NCI-H1694 treated with DMSO at 0.1 percent for 48 hours (cell line): ENCODE measurements at regions not wholly inside any gene's neighbourhood (a gene's known extent, or its start where the extent isn't known, plus 50 kb on each side); places are given as distances from the start of the nearest gene placed in this dataset.
A peak's percentile ranks its signal among the peaks of the same experiment; 100 is the strongest.

ENCODE experiments used
- DNase-seq: peaks from one replicate; lab custom pipeline; 2025; lab: John Stamatoyannopoulos, UW

- DNase-seq = peak; percentile 61
Observed at GRCh38 chr5:121199216-121199999, 652.3 kb upstream of the FTMT start.

GRCh38 chr5:121218086-121218485 lies 633.6 kb upstream of the FTMT start:
- DNase-seq = no peak

GRCh38 chr5:121221483-121221882 lies 630.2 kb upstream of the FTMT start:
- no peak for DNase-seq

GRCh38 chr5:121226765-121227164 lies 624.9 kb upstream of the FTMT start:
- DNase-seq = no peak

GRCh38 chr5:121239951-121240350 lies 611.7 kb upstream of the FTMT start:
- DNase-seq = no peak

GRCh38 chr5:121246971-121247370 lies 604.7 kb upstream of the FTMT start:
- DNase-seq = no peak

- DNase-seq = no peak
Observed at GRCh38 chr5:121251954-121252353, 599.7 kb upstream of the FTMT start.

- no peak for DNase-seq
Observed at GRCh38 chr5:121257621-121258020, 594.1 kb upstream of the FTMT start.

- no peak for DNase-seq
Observed at GRCh38 chr5:121263456-121263855, 588.2 kb upstream of the FTMT start.

GRCh38 chr5:121264605-121265004 lies 587.1 kb upstream of the FTMT start:
- no peak for DNase-seq

GRCh38 chr5:121271546-121271945 lies 580.1 kb upstream of the FTMT start:
- DNase-seq = no peak

GRCh38 chr5:121273833-121274433 lies 577.7 kb upstream of the FTMT start:
- DNase-seq = no peak

GRCh38 chr5:121279801-121280200 lies 571.9 kb upstream of the FTMT start:
- no peak for DNase-seq

GRCh38 chr5:121285801-121286521 lies 565.7 kb upstream of the FTMT start:
- DNase-seq = no peak

GRCh38 chr5:121288781-121289180 lies 562.9 kb upstream of the FTMT start:
- no peak for DNase-seq

- DNase-seq = no peak
Observed at GRCh38 chr5:121292664-121293063, 559.0 kb upstream of the FTMT start.

- no peak for DNase-seq
Observed at GRCh38 chr5:121296356-121296755, 555.3 kb upstream of the FTMT start.

GRCh38 chr5:121299153-121299552 lies 552.5 kb upstream of the FTMT start:
- no peak for DNase-seq

- no peak for DNase-seq
Observed at GRCh38 chr5:121304838-121305237, 546.8 kb upstream of the FTMT start.

GRCh38 chr5:121313886-121314285 lies 537.8 kb upstream of the FTMT start:
- DNase-seq = no peak

GRCh38 chr5:121315786-121316185 lies 535.9 kb upstream of the FTMT start:
- no peak for DNase-seq

GRCh38 chr5:121319292-121319691 lies 532.4 kb upstream of the FTMT start:
- DNase-seq = no peak

- no peak for DNase-seq
Observed at GRCh38 chr5:121325930-121326329, 525.8 kb upstream of the FTMT start.
